ENCODE measurements at regions not wholly inside any gene's neighbourhood (a gene's known extent, or its start where the extent isn't known, plus 50 kb on each side); places are given as distances from the start of the nearest gene placed in this dataset.

DNA sequence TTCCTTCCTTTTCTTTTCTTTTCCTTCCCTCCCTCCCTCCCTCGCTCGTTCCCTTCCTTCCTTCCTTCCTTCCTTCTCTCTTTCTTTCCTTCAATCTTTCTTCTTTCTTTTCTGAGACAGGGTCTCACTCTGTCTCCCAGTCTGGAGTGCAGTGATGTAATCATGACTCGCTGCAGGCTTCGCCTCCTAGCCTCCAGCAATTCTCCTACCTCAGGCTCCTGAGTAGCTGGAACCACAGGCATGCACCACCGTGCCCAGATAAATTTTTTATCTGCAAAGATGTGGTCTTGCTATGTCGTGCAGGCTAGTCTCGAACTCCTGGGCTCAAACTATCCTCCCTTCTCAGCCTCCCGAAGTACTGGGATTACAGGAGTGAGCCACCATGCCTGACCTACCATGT lies 81.4 kb downstream of the SPATA31C2 start:
- no peak for TF ChIP-seq CTCF (IDR thresholded peaks at IDR 0.05)
- no peak for TF ChIP-seq POLR2A (IDR thresholded peaks at IDR 0.05)
- TF ChIP-seq POLR2AphosphoS5 (IDR thresholded peaks at IDR 0.05), result no peak
- TF ChIP-seq EP300 (IDR thresholded peaks at IDR 0.05), result no peak
